Upper lobe of left lung (tissue), 6 donors: ENCODE measurements at regions not wholly inside any gene's neighbourhood (a gene's known extent, or its start where the extent isn't known, plus 50 kb on each side); places are given as distances from the start of the nearest gene placed in this dataset.

Source experiments
- ATAC-seq, 2 donors: fragments of 200-7000 bp; cut with Tn5 transposase; one replicate each; pipeline ENCODE4 v1.9.1; 2022; ENCODE audit warnings: mild to moderate bottlenecking in 2 of 2, moderate library complexity in 2 of 2; ENCODE audit not compliant: low FRiP score in 2 of 2
- DNase-seq, 2 donors: peaks; one replicate each; pipeline ENCODE4 v3.0.0-alpha.2; 2019 to 2020
- H3K27ac ChIP-seq, 4 donors: fragments of 200-600 bp; sonication (generic); one replicate each; pipeline ENCODE4 v1.5.1; 2016 to 2019
- H3K27me3 ChIP-seq, 4 donors: fragments of 200-600 bp; sonication (generic); one replicate each; pipeline ENCODE4 v1.5.1; 2017 to 2019
- H3K36me3 ChIP-seq, 4 donors: fragments of 200-600 bp; sonication (generic); one replicate each; pipeline ENCODE4 v1.5.1; 2016 to 2019
- H3K4me1 ChIP-seq, 4 donors: fragments of 200-600 bp; sonication (generic); one replicate each; pipeline ENCODE4 v1.5.1; 2018 to 2019
- H3K4me3 ChIP-seq, 4 donors: fragments of 200-600 bp; sonication (generic); one replicate each; pipeline ENCODE4 v1.5.1; 2017 to 2019; ENCODE audit warnings: mild to moderate bottlenecking in 2 of 4, moderate library complexity in 1 of 4
- H3K9me3 ChIP-seq, 4 donors: fragments of 200-600 bp; sonication (generic); one replicate each; pipeline ENCODE4 v1.5.1; 2018 to 2019
- CTCF ChIP-seq, 6 experiments: fragments of 450-650 bp in 4 of 6; fragments of 200-600 bp in 2 of 6; sonication (generic) in 2 of 6; IDR thresholded peaks; one replicate each; pipeline ENCODE4 v1.5.1; 2016 to 2019; ENCODE audit warnings: antibody characterized with exemption in 6 of 6
- EP300 ChIP-seq, 4 donors: sonication (generic); formaldehyde crosslinking; IDR thresholded peaks; one replicate each; pipeline ENCODE4 v1.5.1; 2017; ENCODE audit warnings: antibody characterized with exemption in 4 of 4, control low read depth in 2 of 4
- POLR2A ChIP-seq, 4 donors: fragments of 450-650 bp; IDR thresholded peaks; one replicate each; pipeline ENCODE4 v1.5.1; 2016 to 2017; ENCODE audit warnings: antibody characterized with exemption in 4 of 4, mild to moderate bottlenecking in 2 of 4
- POLR2AphosphoS5 ChIP-seq, 2 donors: sonication (generic); formaldehyde crosslinking; IDR thresholded peaks; one replicate each; pipeline ENCODE4 v1.5.1; 2017; ENCODE audit warnings: antibody characterized with exemption in 2 of 2
- WGBS, 2 donors: methylation state at CpG; one replicate each; pipeline ENCODE4 v1.1.5; 2017 to 2018; 5-methylcytosine and 5-hydroxymethylcytosine counted together
- donor health status: DM: no; HTN: no; CAD: no; lungs with moderate emphysema.
- donor health status: DM: no; HTN: yes; CAD: no; lungs with severe emphysema.

DNA sequence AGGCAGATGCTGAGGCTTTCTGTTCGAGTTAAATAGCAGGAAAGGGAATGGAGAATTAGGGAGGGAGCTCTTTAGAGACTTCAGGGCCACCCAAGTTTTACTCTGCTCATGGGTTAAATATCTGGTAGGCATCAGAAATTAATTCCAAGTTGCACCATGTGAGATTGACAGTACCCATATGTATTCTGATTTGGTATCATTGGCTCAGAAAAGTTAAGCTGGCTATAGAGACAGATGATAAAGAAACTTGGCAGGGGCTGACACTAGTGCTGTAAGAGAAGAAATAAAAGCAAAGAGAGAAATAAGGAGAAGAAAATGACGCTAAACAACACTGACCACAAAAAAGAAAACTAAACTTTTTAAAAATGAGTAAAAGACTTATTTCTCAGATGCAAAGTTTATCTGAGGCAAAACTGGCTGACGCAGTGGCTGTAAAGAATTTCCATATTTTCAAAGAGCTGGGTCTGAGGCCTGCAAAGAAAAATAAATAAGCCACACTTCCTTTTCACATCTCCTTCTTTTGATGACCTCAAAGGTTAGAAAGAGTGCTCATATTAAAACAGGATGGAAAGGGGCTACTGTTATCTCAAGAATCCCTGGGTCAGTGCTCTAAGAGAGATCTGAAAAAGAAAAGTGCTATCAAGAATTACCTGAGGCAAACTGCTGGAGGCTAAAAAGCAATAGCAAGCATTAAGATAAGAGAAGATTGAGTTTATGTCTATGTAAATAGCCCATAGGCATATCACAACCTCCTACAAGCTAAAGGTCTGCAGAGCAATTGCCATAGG, 399.0 kb upstream of the MEF2C start:
- no peaks in the 10 kb centered on the region for H3K27me3 ChIP-seq
- ATAC-seq (no peak), DNase-seq (no peak)
- no peaks in the 10 kb centered on the region for H3K9me3 ChIP-seq
- H3K27ac ChIP-seq = no peak overlapping the region
- TF ChIP-seq CTCF (IDR thresholded peaks at IDR 0.05) = no peak
- 72 to 79% methylated on average over 3 of the region's 3 CpGs for WGBS, 2 donors
- H3K4me1 ChIP-seq = no peaks in the 10 kb centered on the region
- no peaks in the 10 kb centered on the region for H3K36me3 ChIP-seq
- no peak overlapping the region for H3K4me3 ChIP-seq

DNA sequence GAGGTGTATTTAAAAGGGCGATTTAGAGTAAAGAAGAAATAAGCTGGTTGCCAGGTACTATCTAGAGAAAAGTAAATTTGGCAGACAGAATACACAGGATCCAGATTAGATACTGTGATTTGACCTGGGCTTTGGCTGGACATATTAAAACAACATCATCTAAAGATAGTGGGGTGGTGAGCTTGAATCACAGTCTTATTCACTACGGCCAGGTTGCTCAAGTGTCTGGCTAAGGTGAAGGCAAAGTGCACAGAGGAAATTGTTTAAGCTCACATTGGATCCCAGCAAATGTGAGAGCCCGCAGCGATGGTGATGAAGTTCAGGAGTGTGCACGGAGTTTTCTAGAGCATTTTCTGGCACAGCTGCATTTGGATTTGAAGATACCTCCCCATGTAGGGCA, 398.2 kb upstream of the MEF2C start:
- no peak overlapping the region for H3K4me3 ChIP-seq
- no peaks in the 10 kb centered on the region for H3K4me1 ChIP-seq
- no peaks in the 10 kb centered on the region for H3K9me3 ChIP-seq
- 75 to 83% methylated on average over 5 of the region's 5 CpGs for WGBS, 2 donors
- no peaks in the 10 kb centered on the region for H3K36me3 ChIP-seq
- H3K27ac ChIP-seq = no peak overlapping the region
- TF ChIP-seq EP300 (IDR thresholded peaks at IDR 0.05) (no peak), CTCF (IDR thresholded peaks at IDR 0.05) (no peak), POLR2AphosphoS5 (IDR thresholded peaks at IDR 0.05) (no peak), POLR2A (IDR thresholded peaks at IDR 0.05) (no peak)
- DNase-seq (no peak), ATAC-seq (no peak)
- no peaks in the 10 kb centered on the region for H3K27me3 ChIP-seq

DNA sequence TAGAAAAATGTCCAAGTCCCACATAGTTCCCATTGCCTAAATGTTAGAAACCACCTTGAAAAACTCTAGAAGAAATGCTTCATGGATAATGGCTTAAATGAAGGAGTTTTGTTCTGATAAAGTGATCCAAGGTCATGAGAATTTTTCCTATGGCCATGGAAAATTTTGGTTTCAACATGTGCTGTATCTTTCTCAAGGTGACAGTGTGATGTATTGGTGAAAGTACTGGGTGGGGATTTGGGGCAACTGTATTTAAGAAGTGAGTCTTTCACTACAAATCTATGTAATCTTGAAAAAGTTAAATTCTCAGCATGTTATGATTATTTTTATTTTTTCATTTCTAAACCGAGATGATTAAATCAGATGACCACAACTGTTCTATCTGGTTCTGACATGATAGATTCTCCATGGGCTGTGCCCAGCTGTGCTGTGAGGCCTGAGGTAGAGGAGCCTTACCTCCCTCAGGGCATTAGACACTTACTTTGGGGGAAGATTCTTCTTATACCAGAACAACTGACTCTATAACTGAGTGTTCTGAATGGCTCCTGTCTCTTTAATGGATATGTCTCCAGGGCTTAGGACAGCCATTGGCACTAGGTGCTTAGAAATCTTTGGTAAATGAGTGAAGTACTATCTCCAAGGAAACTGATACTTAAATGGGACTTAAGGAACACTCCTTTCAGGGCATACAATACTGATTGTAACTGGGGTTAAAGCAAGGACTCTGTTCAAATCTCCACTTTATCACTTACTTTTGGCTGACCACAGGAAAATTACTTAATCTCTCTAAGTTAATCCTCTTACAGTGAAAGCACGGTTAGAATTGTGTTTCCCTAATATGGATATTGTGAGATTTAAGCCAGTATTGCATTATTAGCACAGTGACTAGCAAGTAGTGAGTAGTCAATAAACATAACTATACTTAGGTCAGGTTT, 397.4 kb upstream of the MEF2C start:
- no peak overlapping the region for H3K4me3 ChIP-seq
- ATAC-seq = no peak
- no peaks in the 10 kb centered on the region for H3K27me3 ChIP-seq
- no peaks in the 10 kb centered on the region for H3K9me3 ChIP-seq
- no peaks in the 10 kb centered on the region for H3K36me3 ChIP-seq
- DNase-seq = no peak
- TF ChIP-seq POLR2A (IDR thresholded peaks at IDR 0.05) = no peak
- TF ChIP-seq EP300 (IDR thresholded peaks at IDR 0.05) = no peak
- no peak for TF ChIP-seq CTCF (IDR thresholded peaks at IDR 0.05)
- TF ChIP-seq POLR2AphosphoS5 (IDR thresholded peaks at IDR 0.05) = no peak
- no peak overlapping the region for H3K27ac ChIP-seq
- H3K4me1 ChIP-seq = no peaks in the 10 kb centered on the region
- 55 to 69% methylated on average over 2 of the region's 2 CpGs for WGBS, 2 donors

GRCh38 chr5:89279391-89280036, 396.5 kb upstream of the MEF2C start:
- H3K4me3 ChIP-seq = no peak overlapping the region
- H3K27me3 ChIP-seq = no peaks in the 10 kb centered on the region
- H3K27ac ChIP-seq = no peak overlapping the region
- H3K4me1 ChIP-seq = no peaks in the 10 kb centered on the region
- H3K36me3 ChIP-seq = no peaks in the 10 kb centered on the region
- ATAC-seq = no peak
- WGBS, 2 donors = 79 to 81% methylated on average over 5 of the region's 5 CpGs
- no peak for TF ChIP-seq POLR2A (IDR thresholded peaks at IDR 0.05)
- no peak for TF ChIP-seq CTCF (IDR thresholded peaks at IDR 0.05)
- no peaks in the 10 kb centered on the region for H3K9me3 ChIP-seq
- DNase-seq = no peak
